ENCODE measurements at regions not wholly inside any gene's neighbourhood (a gene's known extent, or its start where the extent isn't known, plus 50 kb on each side); places are given as distances from the start of the nearest gene placed in this dataset.

DNA sequence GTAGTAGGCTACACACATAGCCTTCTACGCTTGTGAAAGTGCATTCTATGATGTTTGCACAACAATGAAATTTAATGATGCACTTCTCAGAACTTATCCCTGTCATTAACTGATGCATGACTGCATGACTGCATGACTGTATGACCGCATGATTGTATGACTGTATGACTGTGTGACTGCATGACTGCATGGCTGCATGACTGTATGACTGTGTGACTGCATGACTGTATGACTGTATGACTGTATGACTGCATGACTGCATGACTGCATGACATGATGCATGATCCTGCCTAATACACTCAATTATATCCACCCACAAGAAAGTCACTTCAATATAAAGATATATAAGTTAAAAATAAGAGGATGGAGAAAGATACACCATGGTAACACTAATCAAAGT is 365.4 kb upstream of the FSIP2 start:
- no TSS peak for BruUV-seq (replicated peaks)
- ChIA-PET POLR2A (no interaction called here), CTCF (no interaction called here)
- in situ Hi-C loops (cut with HindIII; ENCODE audit: low pct_unique_long_range_greater_than_20kb, low sequenced_read_pairs): no loop called here
- intact Hi-C loops (cut with micrococcal nuclease; ENCODE audit: unreplicated experiment): no loop called here
- no peaks in the 10 kb centered on the region for H3K36me3 ChIP-seq (ENCODE audit: control insufficient read depth, insufficient read depth, low read length)
- DNase-seq (ENCODE audit: low read depth, low spot score): no peak
- ATAC-seq: no peak
- H3K27ac ChIP-seq (ENCODE audit: low read length): no peak overlapping the region
- H3K4me1 ChIP-seq (ENCODE audit: control insufficient read depth, insufficient read depth, low read length): no peaks in the 10 kb centered on the region
- no peak overlapping the region for H3K4me3 ChIP-seq (ENCODE audit: low read depth in 2 of 2, low read length in 2 of 2)
- 0 out of 2 replicates have a peak, but pooled peaks cover 3% of the 10 kb centered on the region for H3K9me3 ChIP-seq (ENCODE audit: control insufficient read depth, insufficient read depth, low read depth, low read length)
- no peaks in the 10 kb centered on the region for H3K27me3 ChIP-seq (ENCODE audit: control insufficient read depth, insufficient read depth, low read length)
- TF ChIP-seq TCF7L2 (IDR thresholded peaks at IDR 0.05; ENCODE audit: low read depth, low read length) (no peak), POLR2AphosphoS5 (IDR thresholded peaks at IDR 0.05; ENCODE audit: low read depth, low read length) (no peak), SIN3A (IDR thresholded peaks at IDR 0.05; ENCODE audit: borderline replicate concordance, insufficient read depth, low read depth, low read length) (no peak)
- TF ChIP-seq, protein P1, sequence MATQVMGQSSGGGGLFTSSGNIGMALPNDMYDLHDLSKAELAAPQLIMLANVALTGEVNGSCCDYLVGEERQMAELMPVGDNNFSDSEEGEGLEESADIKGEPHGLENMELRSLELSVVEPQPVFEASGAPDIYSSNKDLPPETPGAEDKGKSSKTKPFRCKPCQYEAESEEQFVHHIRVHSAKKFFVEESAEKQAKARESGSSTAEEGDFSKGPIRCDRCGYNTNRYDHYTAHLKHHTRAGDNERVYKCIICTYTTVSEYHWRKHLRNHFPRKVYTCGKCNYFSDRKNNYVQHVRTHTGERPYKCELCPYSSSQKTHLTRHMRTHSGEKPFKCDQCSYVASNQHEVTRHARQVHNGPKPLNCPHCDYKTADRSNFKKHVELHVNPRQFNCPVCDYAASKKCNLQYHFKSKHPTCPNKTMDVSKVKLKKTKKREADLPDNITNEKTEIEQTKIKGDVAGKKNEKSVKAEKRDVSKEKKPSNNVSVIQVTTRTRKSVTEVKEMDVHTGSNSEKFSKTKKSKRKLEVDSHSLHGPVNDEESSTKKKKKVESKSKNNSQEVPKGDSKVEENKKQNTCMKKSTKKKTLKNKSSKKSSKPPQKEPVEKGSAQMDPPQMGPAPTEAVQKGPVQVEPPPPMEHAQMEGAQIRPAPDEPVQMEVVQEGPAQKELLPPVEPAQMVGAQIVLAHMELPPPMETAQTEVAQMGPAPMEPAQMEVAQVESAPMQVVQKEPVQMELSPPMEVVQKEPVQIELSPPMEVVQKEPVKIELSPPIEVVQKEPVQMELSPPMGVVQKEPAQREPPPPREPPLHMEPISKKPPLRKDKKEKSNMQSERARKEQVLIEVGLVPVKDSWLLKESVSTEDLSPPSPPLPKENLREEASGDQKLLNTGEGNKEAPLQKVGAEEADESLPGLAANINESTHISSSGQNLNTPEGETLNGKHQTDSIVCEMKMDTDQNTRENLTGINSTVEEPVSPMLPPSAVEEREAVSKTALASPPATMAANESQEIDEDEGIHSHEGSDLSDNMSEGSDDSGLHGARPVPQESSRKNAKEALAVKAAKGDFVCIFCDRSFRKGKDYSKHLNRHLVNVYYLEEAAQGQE (IDR thresholded peaks at IDR 0.05; ENCODE audit: insufficient read depth in 1 of 2, low read depth in 2 of 2, low read length in 1 of 2): no peak
- TF ChIP-seq, protein P2, sequence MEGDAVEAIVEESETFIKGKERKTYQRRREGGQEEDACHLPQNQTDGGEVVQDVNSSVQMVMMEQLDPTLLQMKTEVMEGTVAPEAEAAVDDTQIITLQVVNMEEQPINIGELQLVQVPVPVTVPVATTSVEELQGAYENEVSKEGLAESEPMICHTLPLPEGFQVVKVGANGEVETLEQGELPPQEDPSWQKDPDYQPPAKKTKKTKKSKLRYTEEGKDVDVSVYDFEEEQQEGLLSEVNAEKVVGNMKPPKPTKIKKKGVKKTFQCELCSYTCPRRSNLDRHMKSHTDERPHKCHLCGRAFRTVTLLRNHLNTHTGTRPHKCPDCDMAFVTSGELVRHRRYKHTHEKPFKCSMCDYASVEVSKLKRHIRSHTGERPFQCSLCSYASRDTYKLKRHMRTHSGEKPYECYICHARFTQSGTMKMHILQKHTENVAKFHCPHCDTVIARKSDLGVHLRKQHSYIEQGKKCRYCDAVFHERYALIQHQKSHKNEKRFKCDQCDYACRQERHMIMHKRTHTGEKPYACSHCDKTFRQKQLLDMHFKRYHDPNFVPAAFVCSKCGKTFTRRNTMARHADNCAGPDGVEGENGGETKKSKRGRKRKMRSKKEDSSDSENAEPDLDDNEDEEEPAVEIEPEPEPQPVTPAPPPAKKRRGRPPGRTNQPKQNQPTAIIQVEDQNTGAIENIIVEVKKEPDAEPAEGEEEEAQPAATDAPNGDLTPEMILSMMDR (IDR thresholded peaks at IDR 0.05): no peak

DNA sequence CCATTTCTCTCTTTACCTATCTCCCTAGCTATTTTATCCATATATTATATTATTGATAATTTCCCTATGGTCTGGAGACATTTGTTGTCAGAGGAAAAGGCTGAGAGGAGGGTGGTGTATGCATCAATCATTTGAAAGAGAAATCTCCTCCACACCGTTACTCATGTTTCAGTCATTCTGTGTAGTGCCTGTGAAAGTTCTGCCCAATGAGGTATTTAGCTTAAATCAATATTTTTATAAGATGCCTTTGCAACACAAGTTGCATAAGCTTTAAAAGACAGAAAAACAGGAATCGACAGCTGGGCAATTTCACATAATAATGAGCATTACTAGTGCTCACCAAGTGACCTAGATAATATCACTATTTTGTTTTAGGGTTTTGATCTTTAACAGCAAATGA is 363.7 kb upstream of the FSIP2 start:
- BruUV-seq (replicated peaks): no TSS peak
- Histone ChIP-seq H3K27ac (ENCODE audit: low read length) (no peak overlapping the region), H3K9me3 (ENCODE audit: control insufficient read depth, insufficient read depth, low read depth, low read length) (0 out of 2 replicates have a peak, but pooled peaks cover 3% of the 10 kb centered on the region), H3K4me3 (ENCODE audit: low read depth in 2 of 2, low read length in 2 of 2) (no peak overlapping the region), H3K36me3 (ENCODE audit: control insufficient read depth, insufficient read depth, low read length) (no peaks in the 10 kb centered on the region), H3K27me3 (ENCODE audit: control insufficient read depth, insufficient read depth, low read length) (no peaks in the 10 kb centered on the region), H3K4me1 (ENCODE audit: control insufficient read depth, insufficient read depth, low read length) (no peaks in the 10 kb centered on the region)
- no peak for ATAC-seq
- in situ Hi-C loops (cut with HindIII; ENCODE audit: low pct_unique_long_range_greater_than_20kb, low sequenced_read_pairs) (no loop called here), intact Hi-C loops (cut with micrococcal nuclease; ENCODE audit: unreplicated experiment) (no loop called here)
- DNase-seq (ENCODE audit: low read depth, low spot score): no peak
- ChIA-PET CTCF (no interaction called here), POLR2A (no interaction called here)
- TF ChIP-seq, protein P2 (IDR thresholded peaks at IDR 0.05): no peak
- TF ChIP-seq, protein P1 (IDR thresholded peaks at IDR 0.05; ENCODE audit: insufficient read depth in 1 of 2, low read depth in 2 of 2, low read length in 1 of 2): no peak
- TF ChIP-seq POLR2AphosphoS5 (IDR thresholded peaks at IDR 0.05; ENCODE audit: low read depth, low read length) (no peak), SIN3A (IDR thresholded peaks at IDR 0.05; ENCODE audit: borderline replicate concordance, insufficient read depth, low read depth, low read length) (no peak), TCF7L2 (IDR thresholded peaks at IDR 0.05; ENCODE audit: low read depth, low read length) (no peak)

Measured in Panc1 (cell line).